NCI-H1105 treated with DMSO at 0.1 percent for 48 hours (cell line): ENCODE measurements at regions not wholly inside any gene's neighbourhood (a gene's known extent, or its start where the extent isn't known, plus 50 kb on each side); places are given as distances from the start of the nearest gene placed in this dataset.

ENCODE experiments used
- DNase-seq: peaks from one replicate; lab custom pipeline; 2025; lab: John Stamatoyannopoulos, UW

- no peak for DNase-seq
These were observed 51.1 kb upstream of the THY1 start for GRCh38 chr11:119473901-119474681.

- no peak for DNase-seq
These were observed 50.3 kb upstream of the THY1 start for GRCh38 chr11:119473226-119473625.

- no peak for DNase-seq
These were observed 49.9 kb upstream of the THY1 start for GRCh38 chr11:119472856-119473222.
